HG03139 (cell line): ENCODE measurements at regions not wholly inside any gene's neighbourhood (a gene's known extent, or its start where the extent isn't known, plus 50 kb on each side); places are given as distances from the start of the nearest gene placed in this dataset.

Experiments used
- ATAC-seq: cut with Tn5 transposase; IDR thresholded peaks from one replicate; pipeline ENCODE4 v1.9.1; 2021; ENCODE audit not compliant: unreplicated experiment

GRCh38 chr1:184919892-184920291 is 54.4 kb downstream of the NIBAN1 start:
- no peak for ATAC-seq

GRCh38 chr1:184915463-184916090 is 58.7 kb downstream of the NIBAN1 start:
- ATAC-seq = no peak

- no peak for ATAC-seq
Measured at GRCh38 chr1:184914149-184914548, 60.2 kb downstream of the NIBAN1 start.

GRCh38 chr1:184912392-184912791 is 61.9 kb downstream of the NIBAN1 start:
- no peak for ATAC-seq

GRCh38 chr1:184911830-184912229 is 62.5 kb downstream of the NIBAN1 start:
- ATAC-seq = no peak

- ATAC-seq = no peak
Measured at GRCh38 chr1:184911103-184911745, 63.1 kb downstream of the NIBAN1 start.

GRCh38 chr1:184910691-184911091 is 63.6 kb downstream of the NIBAN1 start:
- ATAC-seq = no peak

GRCh38 chr1:184910005-184910404 is 64.3 kb downstream of the NIBAN1 start:
- ATAC-seq = no peak

- ATAC-seq = no peak
Measured at GRCh38 chr1:184909019-184909418, 65.3 kb downstream of the NIBAN1 start.

GRCh38 chr1:184908506-184908905 is 65.8 kb downstream of the NIBAN1 start:
- ATAC-seq = no peak

- no peak for ATAC-seq
Measured at GRCh38 chr1:184907500-184907899, 66.8 kb downstream of the NIBAN1 start.

- ATAC-seq = no peak
Measured at GRCh38 chr1:184906761-184907160, 67.5 kb downstream of the NIBAN1 start.

GRCh38 chr1:184905601-184906322 is 68.5 kb downstream of the NIBAN1 start:
- no peak for ATAC-seq

- ATAC-seq = no peak
Measured at GRCh38 chr1:184903111-184903692, 71.1 kb downstream of the NIBAN1 start.

- no peak for ATAC-seq
Measured at GRCh38 chr1:184900507-184900906, 73.8 kb downstream of the NIBAN1 start.

GRCh38 chr1:184896000-184896399 is 78.3 kb downstream of the NIBAN1 start:
- ATAC-seq = no peak

- no peak for ATAC-seq
Measured at GRCh38 chr1:184895086-184895485, 79.2 kb downstream of the NIBAN1 start.

- ATAC-seq = no peak
Measured at GRCh38 chr1:184893695-184894094, 80.6 kb downstream of the NIBAN1 start.

GRCh38 chr1:184892116-184892515 is 82.2 kb downstream of the NIBAN1 start:
- ATAC-seq = peak; percentile 49

- no peak for ATAC-seq
Measured at GRCh38 chr1:184891440-184891839, 82.9 kb downstream of the NIBAN1 start.

GRCh38 chr1:184890539-184890973 is 83.8 kb downstream of the NIBAN1 start:
- ATAC-seq = no peak

- no peak for ATAC-seq
Measured at GRCh38 chr1:184889902-184890301, 84.4 kb downstream of the NIBAN1 start.
